Neural crest cell (in vitro differentiated cells): ENCODE measurements at regions not wholly inside any gene's neighbourhood (a gene's known extent, or its start where the extent isn't known, plus 50 kb on each side); places are given as distances from the start of the nearest gene placed in this dataset.

Experiments used
- DNase-seq: peaks from one replicate; pipeline ENCODE4 v3.0.0; 2021; ENCODE audit warnings: low read depth, mixed read lengths, low spot score
- H3K27ac Mint-ChIP-seq: one replicate; pipeline ENCODE4 v1.8.0; 2021; ENCODE audit warnings: mild to moderate bottlenecking, mixed read lengths; ENCODE audit not compliant: unreplicated experiment
- H3K27me3 Mint-ChIP-seq: 2 replicates; pipeline ENCODE4 v1.8.0; 2021; ENCODE audit warnings: low read depth, mild to moderate bottlenecking, mixed read lengths
- H3K36me3 Mint-ChIP-seq: 2 replicates; pipeline ENCODE4 v1.8.0; 2021; ENCODE audit warnings: low read depth, mild to moderate bottlenecking, mixed read lengths
- H3K4me1 Mint-ChIP-seq: 2 replicates; pipeline ENCODE4 v1.8.0; 2021; ENCODE audit warnings: mixed read lengths
- H3K4me3 Mint-ChIP-seq: one replicate; pipeline ENCODE4 v1.8.0; 2021; ENCODE audit warnings: mild to moderate bottlenecking, mixed read lengths
- H3K9me3 Mint-ChIP-seq: 2 replicates; pipeline ENCODE4 v1.8.0; 2021; ENCODE audit warnings: mixed read lengths
- CTCF ChIP-seq: fragments of 200-600 bp; sonication (generic); conservative IDR thresholded peaks from 2 replicates; pipeline ENCODE4 v1.5.0; 2021; ENCODE audit warnings: antibody characterized with exemption, mild to moderate bottlenecking

GRCh38 chr2:8564475-8564874 is 117.4 kb upstream of the ID2 start:
- Mint-ChIP-seq H3K4me1 (no peaks in the 10 kb centered on the region), H3K9me3 (peaks cover 12% of the 10 kb centered on the region), H3K27ac (no peak overlapping the region), H3K36me3 (no peaks in the 10 kb centered on the region), H3K27me3 (no peaks in the 10 kb centered on the region), H3K4me3 (no peak overlapping the region)
- no peak for TF ChIP-seq CTCF
- no peak for DNase-seq

- Mint-ChIP-seq H3K4me3 (no peak overlapping the region), H3K27me3 (no peaks in the 10 kb centered on the region), H3K9me3 (peaks cover 11% of the 10 kb centered on the region), H3K4me1 (peaks cover 4% of the 10 kb centered on the region), H3K36me3 (no peaks in the 10 kb centered on the region), H3K27ac (no peak overlapping the region)
- TF ChIP-seq CTCF: no peak
- DNase-seq: no peak
These were observed 116.3 kb upstream of the ID2 start for GRCh38 chr2:8565399-8566154.

GRCh38 chr2:8566155-8566670 is 115.6 kb upstream of the ID2 start:
- H3K4me3 Mint-ChIP-seq: no peak overlapping the region
- H3K4me1 Mint-ChIP-seq: peaks cover 4% of the 10 kb centered on the region
- no peaks in the 10 kb centered on the region for H3K27me3 Mint-ChIP-seq
- DNase-seq: no peak
- H3K9me3 Mint-ChIP-seq: peaks cover 9% of the 10 kb centered on the region
- no peaks in the 10 kb centered on the region for H3K36me3 Mint-ChIP-seq
- no peak overlapping the region for H3K27ac Mint-ChIP-seq
- TF ChIP-seq CTCF: no peak

- Mint-ChIP-seq H3K4me3 (no peak overlapping the region), H3K9me3 (peaks cover 8% of the 10 kb centered on the region), H3K36me3 (no peaks in the 10 kb centered on the region), H3K27ac (no peak overlapping the region), H3K4me1 (peaks cover 4% of the 10 kb centered on the region), H3K27me3 (no peaks in the 10 kb centered on the region)
- TF ChIP-seq CTCF: no peak
- DNase-seq: no peak
These were observed 114.9 kb upstream of the ID2 start for GRCh38 chr2:8566774-8567468.

GRCh38 chr2:8567469-8568260 is 114.2 kb upstream of the ID2 start:
- no peak overlapping the region for H3K4me3 Mint-ChIP-seq
- H3K4me1 Mint-ChIP-seq: peaks cover 9% of the 10 kb centered on the region
- DNase-seq: no peak
- no peaks in the 10 kb centered on the region for H3K27me3 Mint-ChIP-seq
- H3K9me3 Mint-ChIP-seq: peaks cover 1% of the 10 kb centered on the region
- TF ChIP-seq CTCF: no peak
- no peaks in the 10 kb centered on the region for H3K36me3 Mint-ChIP-seq
- H3K27ac Mint-ChIP-seq: no peak overlapping the region
